IMR-90 (cell line): ENCODE measurements at regions not wholly inside any gene's neighbourhood (a gene's known extent, or its start where the extent isn't known, plus 50 kb on each side); places are given as distances from the start of the nearest gene placed in this dataset.

Experiments
- ATAC-seq: fragments of 200-7000 bp; cut with Tn5 transposase; 2 replicates; pipeline ENCODE4 v1.9.1; 2020; ENCODE audit warnings: low read depth, mild to moderate bottlenecking, moderate library complexity
- BruUV-seq: library from RNA; stranded (reverse); fragments of 400-500 nt; replicated peaks from 2 replicates; lab custom pipeline; 2021; lab: Mats Ljungman, UMichigan
- CTCF ChIA-PET: fragments of 300-600 bp; formaldehyde crosslinking; extraction: SDS; loops from one replicate; lab custom pipeline; 2021; ENCODE audit warnings: antibody characterized with exemption; lab: Yijun Ruan, JAX
- POLR2A ChIA-PET: fragments of 300-600 bp; sonication (Branson Sonifier 250); formaldehyde crosslinking; loops from one replicate; lab custom pipeline; 2022; ENCODE audit warnings: antibody characterized with exemption; ENCODE audit not compliant: unreplicated experiment; lab: Charles Lee
- DNase-seq: peaks from one replicate; pipeline ENCODE4 v3.0.0; 2013
- H2AFZ ChIP-seq: replicated peaks from 2 replicates; pipeline ENCODE3; 2013; ENCODE audit warnings: low read length, mild to moderate bottlenecking; ENCODE audit not compliant: poor library complexity
- H2AK5ac ChIP-seq: 2 replicates; pipeline ENCODE4 v1.6.1; 2013; ENCODE audit warnings: low read depth, low read length, inconsistent platforms
- H2AK9ac ChIP-seq: replicated peaks from 2 replicates; pipeline ENCODE3; 2013; ENCODE audit warnings: mild to moderate bottlenecking, low read depth, low read length, moderate library complexity; ENCODE audit not compliant: poor library complexity
- H2BK120ac ChIP-seq: 2 replicates; pipeline ENCODE4 v1.6.1; 2013; ENCODE audit warnings: low read depth, low read length, inconsistent platforms
- H2BK15ac ChIP-seq: 3 replicates; pipeline ENCODE4 v1.6.1; 2013; ENCODE audit warnings: low read depth, low read length, inconsistent platforms
- H2BK20ac ChIP-seq: 2 replicates; pipeline ENCODE4 v1.6.1; 2013; ENCODE audit warnings: low read depth, mild to moderate bottlenecking, inconsistent platforms, low read length, moderate library complexity
- H2BK5ac ChIP-seq: 2 replicates; pipeline ENCODE4 v1.6.1; 2013; ENCODE audit warnings: mild to moderate bottlenecking, low read depth, low read length, inconsistent platforms; ENCODE audit not compliant: poor library complexity, severe bottlenecking
- H3K14ac ChIP-seq: replicated peaks from 2 replicates; pipeline ENCODE4 v1.6.1; 2013; ENCODE audit warnings: low read depth, low read length, inconsistent platforms
- H3K18ac ChIP-seq: 2 replicates; pipeline ENCODE4 v1.6.1; 2013; ENCODE audit warnings: low read depth, low read length, control low read depth
- H3K23ac ChIP-seq: 2 replicates; pipeline ENCODE4 v1.6.1; 2013; ENCODE audit warnings: low read depth, low read length, inconsistent platforms
- H3K27ac ChIP-seq: 2 replicates; pipeline ENCODE4 v1.5.1; 2013; ENCODE audit warnings: mild to moderate bottlenecking, control low read depth, low read length; ENCODE audit not compliant: insufficient read depth
- H3K27me3 ChIP-seq: 2 replicates; pipeline ENCODE4 v1.6.1; 2013; ENCODE audit warnings: low read length; ENCODE audit not compliant: control insufficient read depth, insufficient read depth
- H3K36me3 ChIP-seq: 2 replicates; pipeline ENCODE4 v1.6.1; 2013; ENCODE audit warnings: low read length, mixed read lengths; ENCODE audit not compliant: control insufficient read depth, insufficient read depth
- H3K4ac ChIP-seq: 2 replicates; pipeline ENCODE4 v1.6.1; 2013; ENCODE audit warnings: low read depth, low read length, inconsistent platforms
- H3K4me1 ChIP-seq: 2 replicates; pipeline ENCODE4 v1.6.1; 2013; ENCODE audit warnings: low read length, mixed read lengths; ENCODE audit not compliant: control insufficient read depth, insufficient read depth
- H3K4me2 ChIP-seq: 2 replicates; pipeline ENCODE4 v1.6.1; 2013; ENCODE audit warnings: low read depth, mild to moderate bottlenecking, control low read depth, low read length, moderate library complexity
- H3K4me3 ChIP-seq: 2 replicates; pipeline ENCODE4 v1.5.1; 2013; ENCODE audit warnings: low read depth, mild to moderate bottlenecking, control low read depth, low read length, moderate library complexity; ENCODE audit not compliant: insufficient read depth
- H3K56ac ChIP-seq: 2 replicates; pipeline ENCODE4 v1.6.1; 2013; ENCODE audit warnings: low read length, inconsistent platforms; ENCODE audit not compliant: insufficient read depth; ENCODE audit errors: extremely low read depth
- H3K79me1 ChIP-seq, 2 experiments: 2 replicates each; pipeline ENCODE4 v1.6.1; 2013; ENCODE audit warnings: low read length in 2 of 2, inconsistent platforms in 1 of 2, low read depth in 1 of 2
- H3K9ac ChIP-seq: 2 replicates; pipeline ENCODE4 v1.6.1; 2013; ENCODE audit warnings: low read depth, low read length, control low read depth
- H3K9me1 ChIP-seq: 2 replicates; pipeline ENCODE4 v1.6.1; 2013; ENCODE audit warnings: low read length, inconsistent platforms; ENCODE audit not compliant: insufficient read depth
- H3K9me3 ChIP-seq: 2 replicates; pipeline ENCODE4 v1.6.1; 2013; ENCODE audit warnings: low read length; ENCODE audit not compliant: control insufficient read depth, insufficient read depth
- H4K20me1 ChIP-seq: 2 replicates; pipeline ENCODE4 v1.6.1; 2013; ENCODE audit warnings: low read length, inconsistent platforms; ENCODE audit not compliant: insufficient read depth
- H4K5ac ChIP-seq: 2 replicates; pipeline ENCODE4 v1.6.1; 2013; ENCODE audit warnings: mild to moderate bottlenecking, low read depth, low read length, control low read depth
- H4K8ac ChIP-seq, 2 experiments: 2 replicates each; pipeline ENCODE4 v1.6.1; 2013; ENCODE audit warnings: low read depth in 2 of 2, low read length in 2 of 2, control low read depth in 1 of 2, inconsistent platforms in 1 of 2
- H4K91ac ChIP-seq: 2 replicates; pipeline ENCODE4 v1.6.1; 2013; ENCODE audit warnings: low read depth, low read length, inconsistent platforms; ENCODE audit not compliant: insufficient read depth
- MAZ ChIP-seq: IDR thresholded peaks from 2 replicates; pipeline ENCODE4 v1.6.1; 2012; ENCODE audit warnings: low read depth, mild to moderate bottlenecking, low read length, improper control_type of control experiment, moderate library complexity, borderline replicate concordance
- RFX5 ChIP-seq: IDR thresholded peaks from 2 replicates; pipeline ENCODE4 v1.8.0; 2012; ENCODE audit warnings: low read depth, mild to moderate bottlenecking, low read length, moderate library complexity
- SMC3 ChIP-seq: fragments of 150-350 bp; IDR thresholded peaks from 2 replicates; pipeline ENCODE4 v1.6.1; 2016; ENCODE audit warnings: low read depth, mild to moderate bottlenecking, antibody characterized with exemption, low read length, moderate library complexity
- WGBS, 2 experiments: methylation state at CpG; one replicate each; pipeline versions ENCODE4 v1.1.5 to v1.1.7; 2013; ENCODE audit warnings: missing lambda C conversion rate in 2 of 2; ENCODE audit not compliant: insufficient read length in 1 of 2; ENCODE audit errors: extremely low coverage in 2 of 2; 5-methylcytosine and 5-hydroxymethylcytosine counted together
- dilution Hi-C: fragments of 300-500 bp; cut with HindIII; formaldehyde crosslinking; loops from one replicate; pipeline ENCODE4 v1.14.3; 2018; ENCODE audit warnings: low sequenced_read_pairs; ENCODE audit not compliant: unreplicated experiment
- in situ Hi-C: fragments of 300-500 bp; cut with MboI; formaldehyde crosslinking; loops from 3 replicates; pipeline ENCODE4 v1.14.3; 2019; ENCODE audit warnings: low sequenced_read_pairs, inconsistent platforms, mixed read lengths
- intact Hi-C: fragments of 100-400 bp; cut with micrococcal nuclease; formaldehyde crosslinking; loops from 2 replicates; pipeline ENCODE4 v1.10.0; 2022
- TF ChIP-seq, protein P1 (sequence below): conservative IDR thresholded peaks from 2 replicates; pipeline ENCODE4 v1.5.1; 2012; ENCODE audit warnings: mild to moderate bottlenecking, low read depth, low read length, improper control_type of control experiment

- Histone ChIP-seq H2BK20ac (no peak overlapping the region), H3K23ac (no peak overlapping the region; the same call in 1 of the 2 replicates), H2AK9ac (no peak overlapping the region), H3K9ac (no peak overlapping the region), H3K4me2 (no peak overlapping the region), H2BK120ac (0 out of 2 replicates have a peak overlapping the region, but pooled peaks have one; percentile 7), H3K27me3 (no peaks in the 10 kb centered on the region), H4K20me1 (no peaks in the 10 kb centered on the region), H3K56ac (no peak overlapping the region), H2BK5ac (no peak overlapping the region), H3K9me1 (no peaks in the 10 kb centered on the region; the same call in 1 of the 2 replicates), H3K9me3 (no peaks in the 10 kb centered on the region), H3K4me3 (no peak overlapping the region), H3K18ac (no peak overlapping the region), H2AFZ (no peak overlapping the region), H3K4ac (no peak overlapping the region), H4K8ac (no peak overlapping the region), H3K36me3 (no peaks in the 10 kb centered on the region), H4K91ac (no peak overlapping the region), H3K14ac (no peak overlapping the region), H3K27ac (no peak overlapping the region), H2BK15ac (no peak overlapping the region), H2AK5ac (no peak overlapping the region; the same call in 1 of the 2 replicates), H4K5ac (no peak overlapping the region), H3K79me1 (no peaks in the 10 kb centered on the region), H3K4me1 (0 out of 2 replicates have a peak, but pooled peaks cover 1% of the 10 kb centered on the region)
- no TSS peak for BruUV-seq
- 80% methylated on average over 1 of the region's 3 CpGs; no CpG with 5 or more reads in 1 of the 2 experiments for WGBS, 2 experiments
- POLR2A ChIA-PET, result no interaction called here
- TF ChIP-seq SMC3 (no peak), RFX5 (no peak), MAZ (no peak)
- TF ChIP-seq, protein P1, sequence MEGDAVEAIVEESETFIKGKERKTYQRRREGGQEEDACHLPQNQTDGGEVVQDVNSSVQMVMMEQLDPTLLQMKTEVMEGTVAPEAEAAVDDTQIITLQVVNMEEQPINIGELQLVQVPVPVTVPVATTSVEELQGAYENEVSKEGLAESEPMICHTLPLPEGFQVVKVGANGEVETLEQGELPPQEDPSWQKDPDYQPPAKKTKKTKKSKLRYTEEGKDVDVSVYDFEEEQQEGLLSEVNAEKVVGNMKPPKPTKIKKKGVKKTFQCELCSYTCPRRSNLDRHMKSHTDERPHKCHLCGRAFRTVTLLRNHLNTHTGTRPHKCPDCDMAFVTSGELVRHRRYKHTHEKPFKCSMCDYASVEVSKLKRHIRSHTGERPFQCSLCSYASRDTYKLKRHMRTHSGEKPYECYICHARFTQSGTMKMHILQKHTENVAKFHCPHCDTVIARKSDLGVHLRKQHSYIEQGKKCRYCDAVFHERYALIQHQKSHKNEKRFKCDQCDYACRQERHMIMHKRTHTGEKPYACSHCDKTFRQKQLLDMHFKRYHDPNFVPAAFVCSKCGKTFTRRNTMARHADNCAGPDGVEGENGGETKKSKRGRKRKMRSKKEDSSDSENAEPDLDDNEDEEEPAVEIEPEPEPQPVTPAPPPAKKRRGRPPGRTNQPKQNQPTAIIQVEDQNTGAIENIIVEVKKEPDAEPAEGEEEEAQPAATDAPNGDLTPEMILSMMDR, result no peak
- ATAC-seq, result peak; percentile 17; the same call in 1 of the 2 replicates
- in situ Hi-C loops (no loop called here), intact Hi-C loops (no loop called here), dilution Hi-C loops (no loop called here)
- CTCF ChIA-PET, result interaction anchor here (0.6 kb wide), 1 partner anchor 265 kb away, joined by 3 read pairs; no protein-coding TSS in a partner anchor
- no peak for DNase-seq
Observed at GRCh38 chr2:196224756-196225155, 53.4 kb upstream of the STK17B start.
